Epithelial cell of esophagus (primary cell): ENCODE measurements at regions not wholly inside any gene's neighbourhood (a gene's known extent, or its start where the extent isn't known, plus 50 kb on each side); places are given as distances from the start of the nearest gene placed in this dataset.

ENCODE experiments used
- DNase-seq: peaks from one replicate; pipeline ENCODE4 v3.0.0; 2010; ENCODE audit warnings: low read depth
- H3K4me3 ChIP-seq: 2 replicates; pipeline ENCODE4 v1.5.1; 2011; ENCODE audit warnings: mild to moderate bottlenecking, low read length, control low read depth
- TF ChIP-seq, protein P1 (sequence below): IDR thresholded peaks from 2 replicates; pipeline ENCODE4 v1.5.1; 2011; ENCODE audit warnings: low read depth, mild to moderate bottlenecking, low read length, control low read depth, inconsistent platforms; ENCODE audit not compliant: insufficient read depth; ENCODE audit errors: missing control alignments

- no peak overlapping the region for H3K4me3 ChIP-seq
- no peak for DNase-seq
- TF ChIP-seq, protein P1, sequence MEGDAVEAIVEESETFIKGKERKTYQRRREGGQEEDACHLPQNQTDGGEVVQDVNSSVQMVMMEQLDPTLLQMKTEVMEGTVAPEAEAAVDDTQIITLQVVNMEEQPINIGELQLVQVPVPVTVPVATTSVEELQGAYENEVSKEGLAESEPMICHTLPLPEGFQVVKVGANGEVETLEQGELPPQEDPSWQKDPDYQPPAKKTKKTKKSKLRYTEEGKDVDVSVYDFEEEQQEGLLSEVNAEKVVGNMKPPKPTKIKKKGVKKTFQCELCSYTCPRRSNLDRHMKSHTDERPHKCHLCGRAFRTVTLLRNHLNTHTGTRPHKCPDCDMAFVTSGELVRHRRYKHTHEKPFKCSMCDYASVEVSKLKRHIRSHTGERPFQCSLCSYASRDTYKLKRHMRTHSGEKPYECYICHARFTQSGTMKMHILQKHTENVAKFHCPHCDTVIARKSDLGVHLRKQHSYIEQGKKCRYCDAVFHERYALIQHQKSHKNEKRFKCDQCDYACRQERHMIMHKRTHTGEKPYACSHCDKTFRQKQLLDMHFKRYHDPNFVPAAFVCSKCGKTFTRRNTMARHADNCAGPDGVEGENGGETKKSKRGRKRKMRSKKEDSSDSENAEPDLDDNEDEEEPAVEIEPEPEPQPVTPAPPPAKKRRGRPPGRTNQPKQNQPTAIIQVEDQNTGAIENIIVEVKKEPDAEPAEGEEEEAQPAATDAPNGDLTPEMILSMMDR = no peak
Measured at GRCh38 chr2:138919120-138919747, 139.0 kb upstream of the NXPH2 start.

GRCh38 chr2:138910427-138910826, 130.2 kb upstream of the NXPH2 start:
- H3K4me3 ChIP-seq = no peak overlapping the region
- no peak for DNase-seq
- TF ChIP-seq, protein P1 = no peak

GRCh38 chr2:138906549-138906948, 126.4 kb upstream of the NXPH2 start:
- H3K4me3 ChIP-seq = no peak overlapping the region
- TF ChIP-seq, protein P1 = no peak
- no peak for DNase-seq

GRCh38 chr2:138902239-138902871, 122.2 kb upstream of the NXPH2 start:
- no peak overlapping the region for H3K4me3 ChIP-seq
- TF ChIP-seq, protein P1 = no peak
- DNase-seq = no peak

- H3K4me3 ChIP-seq = no peak overlapping the region
- no peak for DNase-seq
- TF ChIP-seq, protein P1 = no peak
Measured at GRCh38 chr2:138901530-138901929, 121.3 kb upstream of the NXPH2 start.

GRCh38 chr2:138898855-138899254, 118.7 kb upstream of the NXPH2 start:
- no peak overlapping the region for H3K4me3 ChIP-seq
- TF ChIP-seq, protein P1 = no peak
- DNase-seq = no peak

- no peak for DNase-seq
- TF ChIP-seq, protein P1 = no peak
- no peak overlapping the region for H3K4me3 ChIP-seq
Measured at GRCh38 chr2:138897274-138897673, 117.1 kb upstream of the NXPH2 start.
